Keratinocyte (primary cell): ENCODE measurements at regions not wholly inside any gene's neighbourhood (a gene's known extent, or its start where the extent isn't known, plus 50 kb on each side); places are given as distances from the start of the nearest gene placed in this dataset.

Source experiments
- DNase-seq: peaks from one replicate; pipeline ENCODE4 v3.0.0-alpha.2; 2011; ENCODE audit warnings: low read depth, missing footprints, low spot score
- FAIRE-seq: peaks from 2 replicates; lab custom pipeline; 2011; peaks lifted over from hg19 to GRCh38; lab: Jason Lieb, UNC
- H2AFZ ChIP-seq: 2 replicates; pipeline ENCODE4 v1.6.0; 2012; ENCODE audit warnings: low read length, control low read depth, inconsistent platforms; ENCODE audit not compliant: control insufficient read depth
- H3K27ac ChIP-seq: 2 replicates; pipeline ENCODE4 v1.5.1; 2011; ENCODE audit warnings: low read length; ENCODE audit not compliant: control insufficient read depth, insufficient read depth
- H3K27me3 ChIP-seq: 3 replicates; pipeline ENCODE4 v1.6.0; 2011; ENCODE audit warnings: low read length; ENCODE audit not compliant: control insufficient read depth, insufficient read depth; ENCODE audit errors: extremely low read depth
- H3K36me3 ChIP-seq, 2 experiments: 2 replicates in 1 of 2; 3 replicates in 1 of 2; pipeline ENCODE4 v1.5.1; 2011; ENCODE audit warnings: low read length in 2 of 2, mild to moderate bottlenecking in 1 of 2; ENCODE audit not compliant: control insufficient read depth in 2 of 2, insufficient read depth in 2 of 2; ENCODE audit errors: extremely low read depth in 1 of 2
- H3K4me1 ChIP-seq: 3 replicates; pipeline ENCODE4 v1.5.1; 2011; ENCODE audit warnings: low read length; ENCODE audit not compliant: control insufficient read depth, insufficient read depth; ENCODE audit errors: extremely low read depth
- H3K4me2 ChIP-seq: 3 replicates; pipeline ENCODE4 v1.6.0; 2011; ENCODE audit warnings: low read depth, low read length; ENCODE audit not compliant: control insufficient read depth, insufficient read depth; ENCODE audit errors: extremely low read depth
- H3K4me3 ChIP-seq, 3 experiments: fragments of 200-600 bp in 1 of 3; sonication (generic) in 1 of 3; 2 replicates in 2 of 3; 3 replicates in 1 of 3; pipeline ENCODE4 v1.5.1; 2011 to 2016; ENCODE audit warnings: low read length in 3 of 3, mild to moderate bottlenecking in 3 of 3, control low read depth in 2 of 3, inconsistent platforms in 1 of 3, low read depth in 1 of 3, mixed read lengths in 1 of 3, mixed run types in 1 of 3, moderate library complexity in 1 of 3; ENCODE audit not compliant: control insufficient read depth in 2 of 3, insufficient read depth in 2 of 3; ENCODE audit errors: extremely low read depth in 1 of 3
- H3K79me2 ChIP-seq: 2 replicates; pipeline ENCODE4 v1.6.0; 2012; ENCODE audit warnings: low read length; ENCODE audit not compliant: control insufficient read depth, insufficient read depth
- H3K9ac ChIP-seq: 3 replicates; pipeline ENCODE4 v1.6.0; 2011; ENCODE audit warnings: low read length; ENCODE audit not compliant: control insufficient read depth, insufficient read depth; ENCODE audit errors: extremely low read depth
- H3K9me1 ChIP-seq: 3 replicates; pipeline ENCODE4 v1.6.0; 2011; ENCODE audit warnings: low read length; ENCODE audit not compliant: control insufficient read depth, insufficient read depth; ENCODE audit errors: extremely low read depth
- H3K9me3 ChIP-seq: 2 replicates; pipeline ENCODE4 v1.5.1; 2012; ENCODE audit warnings: low read depth, low read length; ENCODE audit not compliant: control insufficient read depth
- H4K20me1 ChIP-seq: 3 replicates; pipeline ENCODE4 v1.6.0; 2011; ENCODE audit warnings: low read length; ENCODE audit not compliant: control insufficient read depth, insufficient read depth; ENCODE audit errors: extremely low read depth
- EZH2 ChIP-seq: IDR thresholded peaks from one replicate; pipeline ENCODE4 v1.6.1; 2012; ENCODE audit warnings: inconsistent platforms, mild to moderate bottlenecking, low read length, moderate library complexity
- dilution Hi-C: fragments of 300-500 bp; cut with MboI; formaldehyde crosslinking; loops from one replicate; pipeline ENCODE4 v1.7.0; 2020; ENCODE audit warnings: low sequenced_read_pairs; ENCODE audit not compliant: extremely low pct_ligation_motif_present
- TF ChIP-seq, protein P1 (sequence below), 3 experiments: IDR thresholded peaks in 1 of 3; conservative IDR thresholded peaks in 1 of 3; optimal IDR thresholded peaks in 1 of 3; 2 replicates in 2 of 3; 3 replicates in 1 of 3; pipeline versions ENCODE3 to v1.5.1; 2011; ENCODE audit warnings: low read length in 3 of 3, mild to moderate bottlenecking in 3 of 3, moderate library complexity in 2 of 3, control low read depth in 1 of 3, inconsistent platforms in 1 of 3; ENCODE audit not compliant: insufficient read depth in 2 of 3; ENCODE audit errors: extremely low read depth in 1 of 3

- Histone ChIP-seq H2AFZ (no peak overlapping the region), H3K27me3 (no peaks in the 10 kb centered on the region)
Observed at GRCh38 chr4:126441173-126442035, 1126.6 kb downstream of the FAT4 start.

GRCh38 chr4:126445596-126445995 is 1130.8 kb downstream of the FAT4 start:
- Histone ChIP-seq H3K79me2 (no peaks in the 10 kb centered on the region), H3K9me1 (no peaks in the 10 kb centered on the region), H3K27me3 (no peaks in the 10 kb centered on the region), H3K9me3 (no peaks in the 10 kb centered on the region), H3K4me2 (no peak overlapping the region), H3K9ac (no peak overlapping the region), H2AFZ (no peak overlapping the region), H3K4me1 (no peaks in the 10 kb centered on the region), H3K36me3 (no peaks in the 10 kb centered on the region), H3K4me3 (no peak overlapping the region), H4K20me1 (no peaks in the 10 kb centered on the region), H3K27ac (no peak overlapping the region)
- FAIRE-seq (no peak), DNase-seq (no peak)
- dilution Hi-C loops = no loop called here
- TF ChIP-seq, protein P1, sequence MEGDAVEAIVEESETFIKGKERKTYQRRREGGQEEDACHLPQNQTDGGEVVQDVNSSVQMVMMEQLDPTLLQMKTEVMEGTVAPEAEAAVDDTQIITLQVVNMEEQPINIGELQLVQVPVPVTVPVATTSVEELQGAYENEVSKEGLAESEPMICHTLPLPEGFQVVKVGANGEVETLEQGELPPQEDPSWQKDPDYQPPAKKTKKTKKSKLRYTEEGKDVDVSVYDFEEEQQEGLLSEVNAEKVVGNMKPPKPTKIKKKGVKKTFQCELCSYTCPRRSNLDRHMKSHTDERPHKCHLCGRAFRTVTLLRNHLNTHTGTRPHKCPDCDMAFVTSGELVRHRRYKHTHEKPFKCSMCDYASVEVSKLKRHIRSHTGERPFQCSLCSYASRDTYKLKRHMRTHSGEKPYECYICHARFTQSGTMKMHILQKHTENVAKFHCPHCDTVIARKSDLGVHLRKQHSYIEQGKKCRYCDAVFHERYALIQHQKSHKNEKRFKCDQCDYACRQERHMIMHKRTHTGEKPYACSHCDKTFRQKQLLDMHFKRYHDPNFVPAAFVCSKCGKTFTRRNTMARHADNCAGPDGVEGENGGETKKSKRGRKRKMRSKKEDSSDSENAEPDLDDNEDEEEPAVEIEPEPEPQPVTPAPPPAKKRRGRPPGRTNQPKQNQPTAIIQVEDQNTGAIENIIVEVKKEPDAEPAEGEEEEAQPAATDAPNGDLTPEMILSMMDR (optimal IDR thresholded peaks at IDR 0.05 in 1 of 3, IDR thresholded peaks at IDR 0.05 in 1 of 3, conservative IDR thresholded peaks at IDR 0.05 in 1 of 3; ENCODE audit: extremely low read depth in 1 of 3, insufficient read depth in 2 of 3, low read length in 3 of 3) = no peak
- no peak for TF ChIP-seq EZH2

More at GRCh38 chr4:126441173-126442035, 1126.6 kb downstream of the FAT4 start:
- Histone ChIP-seq H3K9ac (no peak overlapping the region), H3K4me1 (no peaks in the 10 kb centered on the region), H3K36me3 (no peaks in the 10 kb centered on the region), H3K4me3 (no peak overlapping the region), H3K79me2 (no peaks in the 10 kb centered on the region), H3K9me3 (no peaks in the 10 kb centered on the region), H4K20me1 (no peaks in the 10 kb centered on the region), H3K9me1 (no peaks in the 10 kb centered on the region), H3K4me2 (no peak overlapping the region), H3K27ac (no peak overlapping the region)
- dilution Hi-C loops = no loop called here
- FAIRE-seq (no peak), DNase-seq (no peak)
- no peak for TF ChIP-seq EZH2
- TF ChIP-seq, protein P1 (optimal IDR thresholded peaks at IDR 0.05 in 1 of 3, IDR thresholded peaks at IDR 0.05 in 1 of 3, conservative IDR thresholded peaks at IDR 0.05 in 1 of 3; ENCODE audit: extremely low read depth in 1 of 3, insufficient read depth in 2 of 3, low read length in 3 of 3) = no peak
